GM12891 (cell line): ENCODE measurements at regions not wholly inside any gene's neighbourhood (a gene's known extent, or its start where the extent isn't known, plus 50 kb on each side); places are given as distances from the start of the nearest gene placed in this dataset.

Experiments used
- DNase-seq: peaks from one replicate; pipeline ENCODE4 v3.0.0; 2011; ENCODE audit warnings: low spot score; ENCODE audit not compliant: insufficient read length
- FAIRE-seq: peaks from 2 replicates; lab custom pipeline; 2011; peaks lifted over from hg19 to GRCh38; lab: Jason Lieb, UNC
- PAX5 ChIP-seq: IDR thresholded peaks from 2 replicates; pipeline ENCODE4 v1.6.1; 2011; ENCODE audit warnings: low read length, moderate library complexity, mild to moderate bottlenecking; ENCODE audit not compliant: insufficient read depth, severe bottlenecking
- POLR2A ChIP-seq: IDR thresholded peaks from 2 replicates; pipeline ENCODE4 v1.6.1; 2011; ENCODE audit warnings: low read depth, low read length, control low read depth
- POLR2AphosphoS5 ChIP-seq: IDR thresholded peaks from 2 replicates; pipeline ENCODE4 v1.6.1; 2011; ENCODE audit warnings: low read depth, low read length, control low read depth
- POU2F2 ChIP-seq: IDR thresholded peaks from 2 replicates; pipeline ENCODE4 v1.6.1; 2011; ENCODE audit warnings: low read depth, mild to moderate bottlenecking, control low read depth, low read length, moderate library complexity
- SPI1 ChIP-seq: IDR thresholded peaks from 2 replicates; pipeline ENCODE4 v1.6.1; 2011; ENCODE audit warnings: low read depth, low read length, control low read depth
- TAF1 ChIP-seq: IDR thresholded peaks from 2 replicates; pipeline ENCODE4 v1.6.1; 2011; ENCODE audit warnings: low read depth, low read length, control low read depth

DNA sequence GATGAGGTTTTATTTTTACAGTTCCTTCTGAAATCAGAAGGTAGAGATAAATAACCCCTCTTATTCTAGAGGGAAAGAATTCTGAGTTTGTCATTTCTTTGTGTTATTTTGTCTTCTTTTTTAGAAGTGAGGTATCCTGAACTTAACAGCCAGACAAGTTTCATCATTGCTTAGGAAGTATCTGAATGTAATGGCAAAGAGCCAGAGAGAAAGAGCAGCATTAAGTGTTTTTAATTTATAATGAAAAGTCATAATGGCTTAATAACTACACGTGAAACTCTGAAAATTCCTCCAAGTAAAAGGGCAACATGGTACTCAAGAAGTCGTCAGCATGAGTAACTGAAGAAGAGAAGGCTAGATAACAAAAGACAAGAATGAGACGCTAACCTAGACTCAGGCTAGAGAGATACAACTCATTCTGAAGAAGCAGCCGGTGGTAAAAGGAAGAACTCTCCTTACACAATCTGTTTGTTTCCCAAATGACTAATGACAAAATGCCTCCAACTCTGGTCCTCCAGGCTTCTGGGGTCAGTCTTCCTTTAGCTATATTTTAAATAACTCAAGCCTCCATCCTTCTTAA is 116.2 kb upstream of the NECTIN3 start:
- no peak for TF ChIP-seq POLR2A
- no peak for TF ChIP-seq POU2F2
- no peak for TF ChIP-seq PAX5
- no peak for TF ChIP-seq TAF1
- TF ChIP-seq POLR2AphosphoS5 = no peak
- no peak for TF ChIP-seq SPI1
- FAIRE-seq (no peak), DNase-seq (no peak)

DNA sequence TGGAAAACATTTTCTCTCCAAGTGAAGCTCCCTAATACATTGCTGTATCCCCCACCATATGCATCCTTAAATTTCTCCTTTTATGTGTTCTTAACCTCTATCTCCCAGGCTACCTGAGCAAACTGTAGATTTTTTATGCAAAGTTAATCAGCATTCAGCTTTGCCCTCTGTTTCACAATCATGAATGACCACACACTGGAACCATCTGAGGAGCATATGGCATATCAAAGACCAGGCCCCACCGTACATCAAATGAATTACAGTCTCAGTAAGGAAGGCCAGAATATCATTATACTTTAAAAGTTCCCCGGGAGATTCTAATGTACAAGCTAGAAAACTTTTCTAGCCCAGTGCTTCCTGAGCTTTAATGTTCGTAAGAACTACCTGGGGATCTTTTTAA is 115.5 kb upstream of the NECTIN3 start:
- TF ChIP-seq PAX5 (no peak), POLR2A (no peak), POLR2AphosphoS5 (no peak), SPI1 (no peak), POU2F2 (no peak), TAF1 (no peak)
- DNase-seq (no peak), FAIRE-seq (no peak)

DNA sequence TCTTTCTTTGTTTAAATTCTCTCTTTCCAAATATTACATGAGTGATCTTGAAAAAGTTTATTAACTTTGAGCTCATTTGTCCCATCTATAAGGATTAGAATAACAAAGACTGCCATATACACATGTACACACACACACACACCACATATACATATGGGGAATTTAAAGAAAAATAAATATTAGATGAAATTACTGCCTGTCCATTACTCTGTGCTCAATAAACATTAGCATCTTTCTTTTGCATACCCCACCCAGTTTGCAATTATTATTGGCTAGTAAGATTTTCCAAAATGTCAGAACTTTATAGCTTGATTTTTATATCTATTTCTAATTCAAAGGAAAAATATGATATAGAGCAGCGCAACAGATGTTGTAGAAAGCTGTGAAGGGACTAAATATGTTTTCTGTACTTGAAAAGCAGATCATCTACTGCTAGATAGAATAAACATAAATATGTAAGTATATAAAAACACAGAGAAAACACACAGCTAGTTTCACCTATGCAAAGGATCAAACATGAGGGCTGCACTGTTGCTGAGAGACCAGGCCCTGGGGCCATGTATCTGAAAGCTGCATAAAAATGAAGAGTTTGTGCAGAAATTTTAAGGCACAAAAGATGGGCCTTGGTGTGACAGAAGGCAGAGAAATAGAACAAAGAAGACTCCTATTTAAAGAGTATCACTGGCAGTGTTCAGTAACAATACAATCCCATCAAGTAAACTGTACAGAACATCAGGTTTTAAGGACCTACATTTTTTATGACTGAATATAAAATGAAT is 114.2 kb upstream of the NECTIN3 start:
- FAIRE-seq = no peak
- no peak for TF ChIP-seq TAF1
- no peak for DNase-seq

DNA sequence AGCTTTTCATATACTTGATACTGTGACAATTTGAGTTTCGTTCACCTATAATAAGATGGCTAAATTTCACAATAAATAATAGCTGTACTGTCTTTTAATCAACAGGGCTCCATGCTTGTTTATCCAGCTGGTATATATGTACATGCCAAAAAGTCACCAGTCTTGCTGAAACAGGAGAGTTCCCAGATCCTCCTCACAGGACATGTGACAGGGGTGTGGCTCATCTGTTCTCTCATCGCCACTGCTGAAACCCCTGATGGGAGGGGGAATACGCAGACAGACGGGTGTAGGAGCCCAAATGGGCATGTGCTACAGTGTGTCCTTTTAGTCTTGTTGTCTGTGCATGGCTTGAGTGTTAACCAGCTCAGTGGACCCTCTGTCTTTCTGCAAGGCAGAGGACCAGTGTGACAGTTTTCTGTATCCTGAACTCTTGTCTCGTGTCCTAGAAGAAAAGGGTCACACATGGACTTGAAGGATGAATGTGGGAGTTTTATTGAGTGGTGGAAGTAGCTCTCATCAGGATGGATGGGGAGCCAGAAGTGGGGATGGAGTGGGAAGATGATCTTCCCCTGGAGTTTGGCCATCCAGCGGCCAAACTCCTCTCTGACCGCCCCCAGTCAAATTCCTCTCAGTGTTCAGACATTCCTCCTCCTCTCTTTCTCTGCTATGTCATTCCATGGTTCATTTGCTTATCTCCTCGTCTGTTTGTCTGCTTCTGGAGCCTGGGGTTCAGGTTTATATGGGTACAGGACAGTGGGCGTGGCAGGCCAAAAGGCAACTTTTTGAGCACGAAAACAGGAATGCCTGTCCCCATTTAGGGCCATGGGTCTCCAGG is 113.1 kb upstream of the NECTIN3 start:
- no peak for DNase-seq
- TF ChIP-seq PAX5 (no peak), POLR2AphosphoS5 (no peak), SPI1 (no peak), POU2F2 (no peak), POLR2A (no peak), TAF1 (no peak)
- FAIRE-seq = no peak

DNA sequence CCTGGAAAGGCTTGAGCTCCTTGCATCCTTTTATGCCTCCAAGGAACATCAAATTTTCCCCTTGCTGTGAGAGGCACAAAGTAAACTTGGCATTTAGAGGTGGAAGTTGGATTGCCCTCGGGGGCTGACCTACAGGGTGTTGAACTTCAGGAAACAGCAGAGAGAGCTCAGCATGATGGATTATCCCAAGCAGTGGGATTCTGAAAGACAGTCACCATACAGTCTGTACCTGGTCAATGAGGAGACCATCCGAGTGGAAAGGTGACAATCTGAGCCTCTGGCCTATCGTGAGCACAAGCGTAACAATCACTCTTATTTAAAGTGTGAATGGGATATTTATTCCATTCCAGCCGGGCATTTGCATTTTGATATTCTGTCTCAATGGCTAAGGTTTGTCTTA is 105.6 kb upstream of the NECTIN3 start:
- no peak for DNase-seq
- no peak for TF ChIP-seq POLR2AphosphoS5
- TF ChIP-seq TAF1 = no peak
- TF ChIP-seq POU2F2 = no peak
- no peak for TF ChIP-seq SPI1
- no peak for TF ChIP-seq POLR2A
- no peak for TF ChIP-seq PAX5
- FAIRE-seq = no peak

DNA sequence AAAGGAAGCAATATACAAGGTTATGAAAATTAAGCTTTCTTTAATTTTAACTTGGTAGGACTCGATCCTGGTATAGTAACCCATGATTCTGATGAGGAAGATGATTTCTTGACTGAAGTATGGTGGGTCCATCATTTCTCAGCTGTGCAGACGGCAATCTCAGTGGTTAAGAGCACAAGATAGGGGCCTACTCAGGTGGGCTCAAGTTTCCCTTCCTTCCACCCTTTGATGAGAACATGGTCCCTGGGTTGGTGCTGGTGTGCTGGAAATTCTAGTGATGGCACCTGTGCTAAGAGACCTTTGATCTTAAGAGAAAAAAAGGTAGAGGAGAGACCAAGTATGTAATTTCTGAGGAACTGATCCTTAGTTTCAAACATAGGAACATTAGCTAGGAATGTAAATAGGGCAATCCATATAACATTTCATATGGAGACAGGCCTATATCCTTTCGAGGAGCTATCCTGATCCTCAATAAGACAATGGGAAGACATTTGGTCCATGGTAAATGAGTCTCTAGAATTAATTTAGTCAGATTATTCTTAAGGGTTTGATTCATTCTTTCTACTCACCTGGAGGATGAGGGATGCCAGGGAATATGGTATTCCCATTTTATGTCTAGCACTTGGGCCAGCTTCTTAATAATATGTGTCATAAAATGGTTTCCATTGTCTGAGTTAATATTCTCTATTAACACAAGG is 104.5 kb upstream of the NECTIN3 start:
- TF ChIP-seq TAF1 = no peak
- no peak for TF ChIP-seq SPI1
- no peak for TF ChIP-seq POU2F2
- no peak for TF ChIP-seq POLR2A
- no peak for TF ChIP-seq POLR2AphosphoS5
- no peak for TF ChIP-seq PAX5
- FAIRE-seq (no peak), DNase-seq (no peak)

DNA sequence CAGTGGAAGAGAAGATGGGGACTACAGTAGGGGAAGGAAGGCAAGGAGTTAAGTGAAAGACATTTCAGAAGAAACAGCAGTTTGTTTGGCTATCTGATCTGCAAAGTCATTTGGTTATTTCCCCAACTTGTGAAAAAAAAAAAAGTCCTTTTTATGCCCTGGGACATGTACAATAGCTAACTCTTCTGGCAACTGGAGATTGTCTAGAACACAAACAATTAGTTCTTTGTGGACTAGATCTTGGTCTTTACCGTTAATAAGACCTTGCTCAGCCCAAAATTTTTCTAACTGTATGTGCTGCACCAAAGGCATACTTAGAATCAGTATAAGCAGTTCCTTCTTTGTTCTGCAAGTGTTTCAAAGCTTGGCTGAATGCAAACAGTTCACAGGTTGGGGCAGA is 103.5 kb upstream of the NECTIN3 start:
- FAIRE-seq (no peak), DNase-seq (no peak)
- TF ChIP-seq POLR2A = no peak

DNA sequence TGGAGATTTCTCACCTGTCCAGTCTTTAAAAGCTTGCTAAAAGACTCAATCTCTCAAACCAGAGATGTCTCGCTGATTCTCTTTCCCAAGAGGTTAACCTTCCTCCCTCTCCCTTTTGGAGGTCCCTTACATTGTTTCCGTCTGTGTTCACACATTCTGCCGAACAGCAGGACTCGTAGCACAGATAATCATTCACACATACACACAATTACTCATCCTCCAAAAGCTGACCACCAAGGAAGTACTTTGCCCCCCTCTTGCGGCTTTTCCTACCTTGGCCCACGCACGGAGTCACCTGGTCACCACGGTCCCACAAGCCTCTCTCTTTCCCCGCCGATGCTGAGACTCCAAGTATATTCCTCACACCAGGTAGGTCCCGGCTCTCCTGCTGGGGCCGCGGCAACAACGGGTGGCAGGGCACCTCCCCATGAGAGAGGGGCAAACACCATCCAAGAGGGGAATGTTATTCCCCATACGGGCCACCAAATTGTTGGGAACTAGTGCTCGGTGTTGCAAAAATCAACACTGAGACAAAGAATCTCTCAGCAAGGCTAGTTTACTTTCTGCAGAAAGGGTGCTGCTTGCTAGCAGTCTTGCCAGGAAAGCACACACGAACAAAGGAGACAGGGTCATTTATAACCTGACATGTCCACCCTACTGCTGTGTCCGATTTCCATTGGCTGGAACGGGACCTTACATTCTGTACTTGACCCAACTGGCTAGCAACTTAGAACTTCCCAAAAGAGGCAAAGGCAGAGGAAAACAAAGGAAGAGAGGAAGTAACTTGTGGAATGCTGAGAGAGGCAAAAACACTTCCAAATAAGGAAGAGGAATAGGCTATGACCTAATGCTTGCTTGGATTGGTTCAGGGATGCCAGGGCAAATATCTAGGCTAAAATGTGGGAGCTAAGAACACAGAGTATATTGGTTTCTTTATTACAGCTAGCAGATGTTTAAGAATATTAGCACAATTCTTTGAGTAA is 102.1 kb upstream of the NECTIN3 start:
- DNase-seq = no peak
- TF ChIP-seq PAX5 (no peak), POU2F2 (no peak), TAF1 (no peak), POLR2AphosphoS5 (no peak), SPI1 (no peak), POLR2A (no peak)
- FAIRE-seq = no peak
